Omental fat pad (tissue), 3 donors: ENCODE measurements at regions not wholly inside any gene's neighbourhood (a gene's known extent, or its start where the extent isn't known, plus 50 kb on each side); places are given as distances from the start of the nearest gene placed in this dataset.

Experiments used
- ATAC-seq: fragments of 150-250 bp; one replicate; pipeline ENCODE4 v1.9.1; 2016; ENCODE audit warnings: mild to moderate bottlenecking, moderate library complexity; ENCODE audit not compliant: low FRiP score
- DNase-seq: peaks from one replicate; pipeline ENCODE4 v3.0.0-alpha.2; 2019; ENCODE audit warnings: low spot score
- CTCF ChIP-seq, 3 donors: fragments of 450-650 bp; IDR thresholded peaks; one replicate each; pipeline ENCODE4 v1.5.1; 2016 to 2017; ENCODE audit warnings: antibody characterized with exemption in 3 of 3, mild to moderate bottlenecking in 3 of 3, moderate library complexity in 2 of 3

GRCh38 chr1:57934745-57935144, 510.9 kb upstream of the DAB1 start:
- ATAC-seq (no peak), DNase-seq (no peak)
- no peak for TF ChIP-seq CTCF (IDR thresholded peaks at IDR 0.05)

GRCh38 chr1:57927003-57927402, 503.1 kb upstream of the DAB1 start:
- DNase-seq, result no peak
- TF ChIP-seq CTCF (IDR thresholded peaks at IDR 0.05), result no peak

GRCh38 chr1:57926025-57926552, 502.2 kb upstream of the DAB1 start:
- DNase-seq (no peak), ATAC-seq (no peak)
- no peak for TF ChIP-seq CTCF (IDR thresholded peaks at IDR 0.05)

More at GRCh38 chr1:57927003-57927402, 503.1 kb upstream of the DAB1 start:
- no peak for ATAC-seq

GRCh38 chr1:57925226-57925625, 501.4 kb upstream of the DAB1 start:
- TF ChIP-seq CTCF (IDR thresholded peaks at IDR 0.05), result no peak
- ATAC-seq (no peak), DNase-seq (no peak)

- no peak for TF ChIP-seq CTCF (IDR thresholded peaks at IDR 0.05)
- DNase-seq (no peak), ATAC-seq (no peak)
Observed at GRCh38 chr1:57922130-57922529, 498.3 kb upstream of the DAB1 start.

GRCh38 chr1:57916041-57916440, 492.2 kb upstream of the DAB1 start:
- ATAC-seq (no peak), DNase-seq (no peak)
- TF ChIP-seq CTCF (IDR thresholded peaks at IDR 0.05), result no peak

GRCh38 chr1:57911427-57911826, 487.6 kb upstream of the DAB1 start:
- ATAC-seq, result no peak
- no peak for DNase-seq
- TF ChIP-seq CTCF (IDR thresholded peaks at IDR 0.05), result no peak
